Activated CD8-positive, alpha-beta memory T cell treated with anti-CD3 and anti-CD28 coated beads, Interleukin-2, amount 10 ng/mL, durations not matched to agents 7 days and 5 days (primary cell): ENCODE measurements at regions not wholly inside any gene's neighbourhood (a gene's known extent, or its start where the extent isn't known, plus 50 kb on each side); places are given as distances from the start of the nearest gene placed in this dataset.

Source experiments
- ATAC-seq: fragments of 150-1000 bp; cut with Tn5 transposase; one replicate; pipeline ENCODE4 v1.10.0; 2021; ENCODE audit warnings: moderate library complexity
- CTCF ChIA-PET: fragments of 350-600 bp; sonication (Branson Sonifier 250); formaldehyde crosslinking; loops from one replicate; lab custom pipeline; 2021; ENCODE audit warnings: antibody characterized with exemption; lab: Charles Lee
- DNase-seq: peaks from one replicate; pipeline ENCODE4 v3.0.0-alpha.2; 2020
- H3K27ac Mint-ChIP-seq: one replicate; pipeline ENCODE4 v1.8.0; 2021; ENCODE audit warnings: mild to moderate bottlenecking, mixed read lengths
- H3K27me3 Mint-ChIP-seq: one replicate; pipeline ENCODE4 v1.8.0; 2021; ENCODE audit warnings: mixed read lengths
- H3K36me3 Mint-ChIP-seq: one replicate; pipeline ENCODE4 v1.8.0; 2021; ENCODE audit warnings: mild to moderate bottlenecking, mixed read lengths
- H3K4me1 Mint-ChIP-seq: one replicate; pipeline ENCODE4 v1.8.0; 2021; ENCODE audit warnings: mixed read lengths
- H3K4me3 Mint-ChIP-seq: one replicate; pipeline ENCODE4 v1.8.0; 2021; ENCODE audit warnings: mild to moderate bottlenecking, moderate library complexity, mixed read lengths
- H3K9me3 Mint-ChIP-seq: one replicate; pipeline ENCODE4 v1.8.0; 2022; ENCODE audit warnings: low read depth, mixed read lengths

- Mint-ChIP-seq H3K27ac (no peak overlapping the region), H3K36me3 (no peaks in the 10 kb centered on the region), H3K4me1 (peaks cover 5% of the 10 kb centered on the region), H3K9me3 (no peaks in the 10 kb centered on the region), H3K27me3 (peaks cover 3% of the 10 kb centered on the region), H3K4me3 (no peak overlapping the region)
- no peak for DNase-seq
- ATAC-seq = no peak
- CTCF ChIA-PET = interaction anchor here (1.3 to 2.3 kb wide), 3 partner anchors 19 to 300 kb away, joined by 3 to 8 read pairs (median 6); no protein-coding TSS in a partner anchor
These were observed 138.9 kb downstream of the CDC42EP3 start for GRCh38 chr2:37532503-37532902.

- Mint-ChIP-seq H3K4me3 (no peak overlapping the region), H3K9me3 (peaks cover 2% of the 10 kb centered on the region), H3K4me1 (peaks cover 5% of the 10 kb centered on the region), H3K27me3 (peaks cover 14% of the 10 kb centered on the region), H3K36me3 (no peaks in the 10 kb centered on the region), H3K27ac (no peak overlapping the region)
- CTCF ChIA-PET = interaction anchor here (0.8 to 2.3 kb wide), 4 partner anchors 36 to 295 kb away, joined by 3 to 7 read pairs (median 4); no protein-coding TSS in a partner anchor
- ATAC-seq (no peak), DNase-seq (no peak)
These were observed 134.1 kb downstream of the CDC42EP3 start for GRCh38 chr2:37537316-37537715.

GRCh38 chr2:37541516-37541915 is 129.9 kb downstream of the CDC42EP3 start:
- Mint-ChIP-seq H3K36me3 (no peaks in the 10 kb centered on the region), H3K27me3 (peaks cover 13% of the 10 kb centered on the region), H3K4me1 (no peaks in the 10 kb centered on the region), H3K27ac (no peak overlapping the region), H3K4me3 (no peak overlapping the region), H3K9me3 (peaks cover 2% of the 10 kb centered on the region)
- CTCF ChIA-PET = interaction anchor here (0.6 to 2.2 kb wide), 2 partner anchors 8 to 107 kb away, joined by 3 to 4 read pairs; no protein-coding TSS in a partner anchor
- no peak for DNase-seq
- ATAC-seq = no peak

GRCh38 chr2:37543999-37544557 is 127.4 kb downstream of the CDC42EP3 start:
- H3K4me1 Mint-ChIP-seq = no peaks in the 10 kb centered on the region
- no peak overlapping the region for H3K27ac Mint-ChIP-seq
- CTCF ChIA-PET = interaction anchor here (0.6 to 3.4 kb wide), 3 partner anchors 105 to 333 kb away, joined by 3 to 10 read pairs (median 4); no protein-coding TSS in a partner anchor
- ATAC-seq = no peak
- H3K4me3 Mint-ChIP-seq = no peak overlapping the region
- no peaks in the 10 kb centered on the region for H3K36me3 Mint-ChIP-seq
- DNase-seq = no peak
- H3K9me3 Mint-ChIP-seq = peaks cover 2% of the 10 kb centered on the region
- H3K27me3 Mint-ChIP-seq = peaks cover 13% of the 10 kb centered on the region

GRCh38 chr2:37544591-37545031 is 126.8 kb downstream of the CDC42EP3 start:
- Mint-ChIP-seq H3K27ac (no peak overlapping the region), H3K27me3 (peaks cover 13% of the 10 kb centered on the region), H3K36me3 (no peaks in the 10 kb centered on the region), H3K4me3 (no peak overlapping the region), H3K4me1 (no peaks in the 10 kb centered on the region), H3K9me3 (no peaks in the 10 kb centered on the region)
- ATAC-seq = no peak
- CTCF ChIA-PET = interaction anchor here (1.2 to 3.4 kb wide), 3 partner anchors 13 to 333 kb away, joined by 3 to 10 read pairs (median 4); no protein-coding TSS in a partner anchor
- no peak for DNase-seq

- CTCF ChIA-PET = interaction anchor here (1.1 to 1.6 kb wide), 3 partner anchors 10 to 324 kb away, joined by 3 to 7 read pairs (median 5); no protein-coding TSS in a partner anchor
- Mint-ChIP-seq H3K27ac (no peak overlapping the region), H3K27me3 (no peaks in the 10 kb centered on the region), H3K4me1 (peaks cover 8% of the 10 kb centered on the region), H3K36me3 (no peaks in the 10 kb centered on the region), H3K9me3 (no peaks in the 10 kb centered on the region), H3K4me3 (no peak overlapping the region)
- DNase-seq = no peak
- ATAC-seq = no peak
These were observed 121.8 kb downstream of the CDC42EP3 start for GRCh38 chr2:37549598-37549997.

- DNase-seq (no peak), ATAC-seq (no peak)
- Mint-ChIP-seq H3K36me3 (no peaks in the 10 kb centered on the region), H3K27ac (no peak overlapping the region), H3K9me3 (no peaks in the 10 kb centered on the region), H3K4me1 (peaks cover 8% of the 10 kb centered on the region), H3K4me3 (no peak overlapping the region), H3K27me3 (no peaks in the 10 kb centered on the region)
- CTCF ChIA-PET = interaction anchor here (1.0 to 1.6 kb wide), 5 partner anchors 10 to 324 kb away, joined by 3 to 7 read pairs (median 3); partner anchors contain the start of gene CDC42EP3
These were observed 121.3 kb downstream of the CDC42EP3 start for GRCh38 chr2:37550190-37550589.

- H3K36me3 Mint-ChIP-seq = no peaks in the 10 kb centered on the region
- DNase-seq (no peak), ATAC-seq (no peak)
- CTCF ChIA-PET = interaction anchor here (0.6 to 1.8 kb wide), 6 partner anchors 10 to 777 kb away, joined by 3 to 6 read pairs (median 4); no protein-coding TSS in a partner anchor
- no peak overlapping the region for H3K27ac Mint-ChIP-seq
- H3K9me3 Mint-ChIP-seq = no peaks in the 10 kb centered on the region
- peaks cover 8% of the 10 kb centered on the region for H3K4me1 Mint-ChIP-seq
- H3K4me3 Mint-ChIP-seq = no peak overlapping the region
- H3K27me3 Mint-ChIP-seq = no peaks in the 10 kb centered on the region
These were observed 119.7 kb downstream of the CDC42EP3 start for GRCh38 chr2:37551783-37552182.

GRCh38 chr2:37552339-37552738 is 119.1 kb downstream of the CDC42EP3 start:
- Mint-ChIP-seq H3K4me3 (no peak overlapping the region), H3K9me3 (no peaks in the 10 kb centered on the region), H3K27ac (no peak overlapping the region), H3K36me3 (no peaks in the 10 kb centered on the region), H3K4me1 (peaks cover 8% of the 10 kb centered on the region), H3K27me3 (no peaks in the 10 kb centered on the region)
- no peak for DNase-seq
- CTCF ChIA-PET = interaction anchor here (0.6 to 1.8 kb wide), 4 partner anchors 9 to 777 kb away, joined by 3 to 6 read pairs (median 4); no protein-coding TSS in a partner anchor
- ATAC-seq = peak; percentile 42

- Mint-ChIP-seq H3K4me3 (no peak overlapping the region), H3K4me1 (peaks cover 9% of the 10 kb centered on the region), H3K27me3 (no peaks in the 10 kb centered on the region), H3K9me3 (no peaks in the 10 kb centered on the region), H3K36me3 (no peaks in the 10 kb centered on the region), H3K27ac (no peak overlapping the region)
- DNase-seq (no peak), ATAC-seq (no peak)
- CTCF ChIA-PET = interaction anchor here (1.1 kb wide), 1 partner anchor 15 kb away, joined by 3 read pairs; no protein-coding TSS in a partner anchor
These were observed 117.9 kb downstream of the CDC42EP3 start for GRCh38 chr2:37553411-37554154.

- H3K36me3 Mint-ChIP-seq = no peaks in the 10 kb centered on the region
- no peaks in the 10 kb centered on the region for H3K9me3 Mint-ChIP-seq
- peaks cover 12% of the 10 kb centered on the region for H3K4me1 Mint-ChIP-seq
- DNase-seq (no peak), ATAC-seq (no peak)
- CTCF ChIA-PET = interaction anchor here (1.1 kb wide), 1 partner anchor 15 kb away, joined by 3 read pairs; no protein-coding TSS in a partner anchor
- H3K4me3 Mint-ChIP-seq = no peak overlapping the region
- no peak overlapping the region for H3K27ac Mint-ChIP-seq
- H3K27me3 Mint-ChIP-seq = no peaks in the 10 kb centered on the region
These were observed 117.3 kb downstream of the CDC42EP3 start for GRCh38 chr2:37554155-37554510.

- ATAC-seq (no peak), DNase-seq (no peak)
- Mint-ChIP-seq H3K36me3 (no peaks in the 10 kb centered on the region), H3K27ac (no peak overlapping the region), H3K9me3 (no peaks in the 10 kb centered on the region), H3K27me3 (no peaks in the 10 kb centered on the region), H3K4me1 (peaks cover 15% of the 10 kb centered on the region), H3K4me3 (no peak overlapping the region)
- CTCF ChIA-PET = interaction anchor here (1.1 kb wide), 1 partner anchor 16 kb away, joined by 3 read pairs; no protein-coding TSS in a partner anchor
These were observed 116.8 kb downstream of the CDC42EP3 start for GRCh38 chr2:37554687-37555086.

GRCh38 chr2:37555457-37555856 is 116.0 kb downstream of the CDC42EP3 start:
- no peaks in the 10 kb centered on the region for H3K36me3 Mint-ChIP-seq
- peaks cover 12% of the 10 kb centered on the region for H3K4me1 Mint-ChIP-seq
- H3K9me3 Mint-ChIP-seq = no peaks in the 10 kb centered on the region
- CTCF ChIA-PET = no interaction called here
- no peak overlapping the region for H3K4me3 Mint-ChIP-seq
- ATAC-seq (no peak), DNase-seq (peak; percentile 44)
- no peak overlapping the region for H3K27ac Mint-ChIP-seq
- no peaks in the 10 kb centered on the region for H3K27me3 Mint-ChIP-seq
